GM23248 (cell line): ENCODE measurements at regions not wholly inside any gene's neighbourhood (a gene's known extent, or its start where the extent isn't known, plus 50 kb on each side); places are given as distances from the start of the nearest gene placed in this dataset.

ENCODE experiments used
- EZH2 ChIP-seq: fragments of 200-600 bp; sonication (generic); IDR thresholded peaks from 2 replicates; pipeline ENCODE4 v1.6.1; 2018; ENCODE audit warnings: antibody characterized with exemption, mild to moderate bottlenecking; ENCODE audit not compliant: insufficient read depth, poor library complexity, severe bottlenecking
- EZH2phosphoT487 ChIP-seq: fragments of 200-600 bp; sonication (generic); IDR thresholded peaks from 2 replicates; pipeline ENCODE4 v1.6.1; 2018; ENCODE audit warnings: antibody characterized with exemption, moderate library complexity, mild to moderate bottlenecking, low read depth; ENCODE audit not compliant: insufficient read depth

DNA sequence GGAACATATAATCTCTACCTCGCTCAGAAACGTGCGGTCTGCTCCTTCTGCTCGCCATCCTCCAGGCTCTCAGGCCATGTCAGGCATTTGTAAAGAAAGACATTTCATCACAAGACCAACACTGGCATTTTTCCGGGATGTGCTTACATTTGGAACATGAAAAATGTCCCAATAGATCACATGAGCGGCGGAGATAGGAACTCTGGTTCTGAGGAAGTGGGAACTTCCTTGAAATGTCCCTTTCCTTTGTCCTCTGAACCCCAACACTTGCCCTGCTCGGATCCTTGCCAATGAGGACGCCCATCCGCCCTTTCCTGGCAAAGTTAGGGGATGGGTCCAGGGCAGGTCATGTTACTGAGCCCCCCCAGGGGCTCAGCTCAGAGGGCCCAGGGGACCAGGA lies 130.5 kb downstream of the MAF start:
- TF ChIP-seq EZH2 (no peak), EZH2phosphoT487 (no peak)
